HEK293T (cell line): ENCODE measurements at regions not wholly inside any gene's neighbourhood (a gene's known extent, or its start where the extent isn't known, plus 50 kb on each side); places are given as distances from the start of the nearest gene placed in this dataset.

ENCODE experiments used
- CTBP1 ChIP-seq: fragments of 450-650 bp; IDR thresholded peaks from 2 replicates; pipeline ENCODE4 v1.6.1; 2016; ENCODE audit warnings: borderline replicate concordance
- ELF4 ChIP-seq: fragments of 450-650 bp; IDR thresholded peaks from 2 replicates; pipeline ENCODE4 v1.6.1; 2017; ENCODE audit warnings: antibody characterized with exemption
- FOXA1 ChIP-seq: fragments of 450-650 bp; IDR thresholded peaks from 2 replicates; pipeline ENCODE4 v1.6.1; 2016; ENCODE audit warnings: mild to moderate bottlenecking
- FOXK2 ChIP-seq: fragments of 450-650 bp; IDR thresholded peaks from 2 replicates; pipeline ENCODE4 v1.6.1; 2016; ENCODE audit warnings: mild to moderate bottlenecking
- FOXM1 ChIP-seq: fragments of 450-650 bp; IDR thresholded peaks from 2 replicates; pipeline ENCODE4 v1.6.1; 2017; ENCODE audit warnings: mild to moderate bottlenecking, borderline replicate concordance
- HDGF ChIP-seq: fragments of 450-650 bp; IDR thresholded peaks from 2 replicates; pipeline ENCODE4 v1.6.1; 2017; ENCODE audit warnings: antibody characterized with exemption, borderline replicate concordance
- NFRKB ChIP-seq: fragments of 450-650 bp; IDR thresholded peaks from 2 replicates; pipeline ENCODE4 v1.6.1; 2016; ENCODE audit warnings: mild to moderate bottlenecking, moderate library complexity
- SP1 ChIP-seq: fragments of 450-650 bp; IDR thresholded peaks from 2 replicates; pipeline ENCODE4 v1.6.1; 2017
- SUZ12 ChIP-seq: fragments of 450-650 bp; IDR thresholded peaks from 2 replicates; pipeline ENCODE4 v1.6.1; 2016; ENCODE audit warnings: mild to moderate bottlenecking

- no peak for TF ChIP-seq ELF4
- no peak for TF ChIP-seq FOXK2
- TF ChIP-seq FOXA1: no peak
- no peak for TF ChIP-seq FOXM1
- TF ChIP-seq SUZ12: no peak
- no peak for TF ChIP-seq SP1
- no peak for TF ChIP-seq CTBP1
- TF ChIP-seq HDGF: no peak
- no peak for TF ChIP-seq NFRKB
Observed at GRCh38 chr2:83705146-83705545, 753.9 kb downstream of the SUCLG1 start.
